Gastroesophageal sphincter (tissue), 4 donors: ENCODE measurements at regions not wholly inside any gene's neighbourhood (a gene's known extent, or its start where the extent isn't known, plus 50 kb on each side); places are given as distances from the start of the nearest gene placed in this dataset.

Experiments
- ATAC-seq: fragments of 150-250 bp; one replicate; pipeline ENCODE4 v1.9.1; 2016; ENCODE audit warnings: mild to moderate bottlenecking, moderate library complexity
- H3K27ac ChIP-seq, 4 donors: fragments of 200-600 bp; sonication (generic) in 3 of 4; 1 replicate in 3 of 4; 2 replicates in 1 of 4; pipeline ENCODE4 v1.5.1; 2016 to 2019
- H3K27me3 ChIP-seq: fragments of 200-600 bp; sonication (generic); one replicate; pipeline ENCODE4 v1.5.1; 2019
- H3K36me3 ChIP-seq, 2 donors: fragments of 200-600 bp; sonication (generic); one replicate each; pipeline ENCODE4 v1.5.1; 2019; ENCODE audit warnings: control low read depth in 1 of 2
- H3K4me1 ChIP-seq, 3 donors: fragments of 200-600 bp; sonication (generic); 1 replicate in 2 of 3; 2 replicates in 1 of 3; pipeline ENCODE4 v1.5.1; 2016 to 2019; ENCODE audit warnings: control low read depth in 2 of 3
- H3K4me3 ChIP-seq, 2 donors: fragments of 200-600 bp; sonication (generic); one replicate each; pipeline ENCODE4 v1.5.1; 2019; ENCODE audit warnings: mild to moderate bottlenecking in 1 of 2, moderate library complexity in 1 of 2
- H3K9me3 ChIP-seq, 3 donors: fragments of 200-600 bp; sonication (generic); one replicate each; pipeline ENCODE4 v1.5.1; 2017 to 2019; ENCODE audit warnings: control low read depth in 2 of 3
- CTCF ChIP-seq, 4 experiments: fragments of 200-600 bp in 2 of 4; fragments of 450-650 bp in 2 of 4; sonication (generic) in 1 of 4; IDR thresholded peaks; one replicate each; pipeline ENCODE4 v1.5.1; 2017 to 2019; ENCODE audit warnings: antibody characterized with exemption in 4 of 4, mild to moderate bottlenecking in 2 of 4, moderate library complexity in 2 of 4
- EP300 ChIP-seq: sonication (generic); formaldehyde crosslinking; IDR thresholded peaks from one replicate; pipeline ENCODE4 v1.6.1; 2017; ENCODE audit warnings: antibody characterized with exemption, mild to moderate bottlenecking
- POLR2A ChIP-seq, 2 donors: fragments of 450-650 bp; IDR thresholded peaks; one replicate each; pipeline ENCODE4 v1.6.1; 2017; ENCODE audit warnings: antibody characterized with exemption in 2 of 2, mild to moderate bottlenecking in 2 of 2, moderate library complexity in 1 of 2
- POLR2AphosphoS5 ChIP-seq: sonication (generic); formaldehyde crosslinking; IDR thresholded peaks from one replicate; pipeline ENCODE4 v1.6.1; 2017; ENCODE audit warnings: antibody characterized with exemption
- WGBS, 2 donors: methylation state at CpG; one replicate each; pipeline ENCODE4 v1.1.5; 2018; ENCODE audit warnings: low coverage in 1 of 2; 5-methylcytosine and 5-hydroxymethylcytosine counted together

- H3K4me3 ChIP-seq, result no peak overlapping the region
- no peak overlapping the region for H3K27ac ChIP-seq
- no peak for TF ChIP-seq CTCF (IDR thresholded peaks at IDR 0.05)
- TF ChIP-seq POLR2A (IDR thresholded peaks at IDR 0.05), result no peak
- TF ChIP-seq EP300, result no peak
- no peak for TF ChIP-seq POLR2AphosphoS5
- H3K36me3 ChIP-seq, result no peaks in the 10 kb centered on the region
- WGBS, 2 donors, result 67 to 80% methylated on average over 3 to 5 of the region's 5 CpGs
- peaks cover 12% of the 10 kb centered on the region for H3K27me3 ChIP-seq
- no peak for ATAC-seq
- no peaks in the 10 kb centered on the region for H3K4me1 ChIP-seq
- no peaks in the 10 kb centered on the region for H3K9me3 ChIP-seq
Measured at GRCh38 chr18:24877066-24877465, 416.6 kb downstream of the HRH4 start.

- ATAC-seq, result no peak
- no peaks in the 10 kb centered on the region for H3K36me3 ChIP-seq
- H3K4me1 ChIP-seq, result no peaks in the 10 kb centered on the region
- no peak overlapping the region for H3K4me3 ChIP-seq
- no peak overlapping the region for H3K27ac ChIP-seq
- 20 to 49% methylated on average over 3 to 5 of the region's 6 CpGs for WGBS, 2 donors
- peaks cover 12% of the 10 kb centered on the region for H3K27me3 ChIP-seq
- TF ChIP-seq CTCF (IDR thresholded peaks at IDR 0.05), result no peak
- no peak for TF ChIP-seq EP300
- TF ChIP-seq POLR2AphosphoS5, result no peak
- TF ChIP-seq POLR2A (IDR thresholded peaks at IDR 0.05), result no peak
- H3K9me3 ChIP-seq, result no peaks in the 10 kb centered on the region
Measured at GRCh38 chr18:24877546-24877945, 417.1 kb downstream of the HRH4 start.

- no peak overlapping the region for H3K4me3 ChIP-seq
- ATAC-seq, result no peak
- H3K4me1 ChIP-seq, result no peaks in the 10 kb centered on the region
- 13% methylated on average over 4 of the region's 4 CpGs for WGBS, 2 donors
- no peaks in the 10 kb centered on the region for H3K9me3 ChIP-seq
- no peaks in the 10 kb centered on the region for H3K36me3 ChIP-seq
- no peak for TF ChIP-seq POLR2A (IDR thresholded peaks at IDR 0.05)
- TF ChIP-seq CTCF (IDR thresholded peaks at IDR 0.05), result peak in 3 of 4 experiments; percentile 35 to 49 (median 42)
- H3K27me3 ChIP-seq, result peaks cover 12% of the 10 kb centered on the region
- no peak overlapping the region for H3K27ac ChIP-seq
Measured at GRCh38 chr18:24878289-24878688, 417.9 kb downstream of the HRH4 start.

GRCh38 chr18:24885276-24885675, 424.8 kb downstream of the HRH4 start:
- no peaks in the 10 kb centered on the region for H3K36me3 ChIP-seq
- no peaks in the 10 kb centered on the region for H3K9me3 ChIP-seq
- ATAC-seq, result no peak
- H3K27ac ChIP-seq, result no peak overlapping the region
- no peaks in the 10 kb centered on the region for H3K4me1 ChIP-seq
- no peak for TF ChIP-seq CTCF (IDR thresholded peaks at IDR 0.05)
- no peak for TF ChIP-seq EP300
- TF ChIP-seq POLR2AphosphoS5, result no peak
- TF ChIP-seq POLR2A (IDR thresholded peaks at IDR 0.05), result no peak
- H3K4me3 ChIP-seq, result no peak overlapping the region
- 77 to 85% methylated on average over 2 of the region's 2 CpGs for WGBS, 2 donors
- no peaks in the 10 kb centered on the region for H3K27me3 ChIP-seq

DNA sequence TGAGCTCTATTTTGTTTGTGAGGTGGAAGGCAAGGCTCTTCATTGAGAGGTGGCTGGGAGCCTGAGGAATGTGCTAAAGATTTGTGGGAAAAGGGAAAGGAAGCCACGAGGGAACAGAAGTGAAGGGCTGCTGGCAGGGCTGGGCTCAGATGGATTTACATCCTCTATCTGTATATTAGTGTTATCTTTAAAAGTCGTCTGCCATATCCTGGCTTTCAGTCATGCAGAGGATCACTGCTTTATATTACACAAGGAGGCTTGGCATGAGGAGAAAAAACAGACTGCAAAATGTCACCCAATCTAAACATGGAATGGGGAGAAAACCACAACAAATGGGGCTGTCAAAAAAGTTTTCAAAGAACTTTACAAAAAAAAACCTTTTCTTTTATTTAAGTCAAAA, 434.4 kb downstream of the HRH4 start:
- H3K27me3 ChIP-seq, result no peaks in the 10 kb centered on the region
- H3K36me3 ChIP-seq, result no peaks in the 10 kb centered on the region
- H3K4me3 ChIP-seq, result no peak overlapping the region
- no peak overlapping the region for H3K27ac ChIP-seq
- no peaks in the 10 kb centered on the region for H3K4me1 ChIP-seq
- no peaks in the 10 kb centered on the region for H3K9me3 ChIP-seq
- ATAC-seq, result no peak
- 0 to 10% methylated on average over 2 of the region's 2 CpGs for WGBS, 2 donors
- no peak for TF ChIP-seq CTCF (IDR thresholded peaks at IDR 0.05)
- TF ChIP-seq EP300, result no peak
- TF ChIP-seq POLR2A (IDR thresholded peaks at IDR 0.05), result no peak
- no peak for TF ChIP-seq POLR2AphosphoS5
